GM21447 (cell line): ENCODE measurements at regions not wholly inside any gene's neighbourhood (a gene's known extent, or its start where the extent isn't known, plus 50 kb on each side); places are given as distances from the start of the nearest gene placed in this dataset.

Experiments used
- ATAC-seq: cut with Tn5 transposase; IDR thresholded peaks from one replicate; pipeline ENCODE4 v1.9.1; 2021; ENCODE audit not compliant: unreplicated experiment

DNA sequence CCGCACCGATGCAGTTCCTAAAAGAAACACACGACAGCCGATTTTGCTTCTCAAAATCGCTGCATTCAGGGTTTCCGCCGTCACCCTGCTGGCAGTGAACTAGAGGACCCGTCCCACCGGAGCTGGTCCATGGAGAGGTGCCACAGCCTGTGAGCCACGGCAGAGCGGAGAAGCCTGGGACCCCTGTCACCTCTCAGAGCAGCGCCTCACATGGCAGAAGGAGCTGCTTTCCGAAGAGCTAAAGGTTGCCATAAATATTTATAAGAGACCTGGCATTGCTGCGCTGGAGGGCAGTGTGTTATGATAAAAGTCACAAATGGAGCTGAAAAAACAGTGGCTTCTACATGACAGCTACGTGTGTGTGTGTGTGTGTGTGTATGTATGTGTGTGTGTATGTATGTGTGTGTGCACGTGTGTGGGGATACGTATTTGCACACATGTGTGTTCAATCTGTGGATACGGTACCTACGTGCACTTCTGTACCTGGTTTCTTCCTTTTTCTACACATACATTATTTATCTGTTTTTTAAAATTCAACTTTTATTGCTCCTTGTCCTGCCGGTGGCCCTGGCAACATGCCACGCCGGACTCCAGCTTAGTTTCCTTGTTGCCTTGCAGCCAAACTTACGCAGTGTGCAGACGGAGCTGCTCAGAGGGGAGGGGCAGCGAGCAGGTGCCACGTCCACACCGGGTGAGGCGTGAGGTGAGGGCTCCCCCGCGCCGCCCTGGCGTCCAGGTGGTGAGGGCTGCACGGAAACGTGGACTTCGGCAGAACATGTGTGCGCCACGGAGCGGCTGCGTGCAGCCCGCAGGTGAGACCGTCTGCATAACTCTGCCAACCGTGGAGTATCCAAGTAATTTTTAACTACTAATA, 115.2 kb upstream of the PITRM1 start:
- ATAC-seq = no peak

GRCh38 chr10:3282674-3283017, 110.1 kb upstream of the PITRM1 start:
- ATAC-seq = no peak

DNA sequence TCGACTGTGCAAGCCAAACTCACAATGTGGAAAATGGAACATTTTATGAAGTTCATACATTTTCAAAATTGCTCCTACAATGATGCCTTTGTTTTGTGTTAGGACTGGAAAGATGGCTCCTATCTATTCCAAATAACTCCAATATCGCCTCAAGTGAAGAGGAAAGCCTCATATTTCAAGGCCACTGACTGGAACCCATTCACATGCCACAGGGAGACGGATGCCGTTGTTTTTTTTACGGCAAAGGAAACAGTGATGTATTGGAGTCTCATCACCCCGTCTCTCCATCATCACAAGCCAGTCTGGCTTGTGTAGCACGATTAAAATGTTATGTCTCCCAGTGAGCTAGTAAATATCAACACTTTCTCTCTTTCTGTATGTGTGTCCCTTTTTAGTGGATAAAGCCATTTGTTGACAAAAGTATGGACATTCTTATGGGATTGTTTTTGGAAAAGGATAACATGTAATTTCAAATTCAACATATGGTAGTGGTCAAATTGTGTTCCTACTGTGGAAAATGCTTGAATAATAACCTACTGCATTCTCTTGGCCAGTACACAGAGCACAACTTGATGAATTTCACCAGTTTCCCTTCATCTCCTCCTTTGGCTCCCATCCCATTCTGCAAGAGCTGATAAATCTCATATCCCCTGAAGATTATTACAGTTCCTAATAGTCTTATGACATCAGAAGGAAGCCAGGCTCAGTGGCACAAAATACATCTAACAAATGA, 109.5 kb upstream of the PITRM1 start:
- no peak for ATAC-seq

DNA sequence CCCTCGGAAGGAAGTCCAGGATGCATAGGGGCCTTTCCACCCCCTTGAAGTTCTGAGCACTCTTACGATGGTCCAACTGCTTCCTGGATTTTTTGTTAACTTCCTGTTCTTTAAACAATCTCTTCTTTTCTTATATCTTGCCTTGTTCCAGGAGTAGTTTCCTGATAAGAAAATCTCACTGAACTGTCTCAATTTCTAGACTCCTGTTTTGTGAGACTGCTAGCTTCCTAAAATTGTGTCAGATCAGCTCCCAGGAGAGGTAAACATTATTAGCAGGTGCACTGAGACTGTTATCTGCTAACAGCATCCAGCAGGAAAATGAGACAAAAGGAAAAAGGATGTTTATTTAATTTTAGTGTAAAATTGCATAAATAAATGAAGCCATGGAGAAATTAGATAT, 106.2 kb upstream of the PITRM1 start:
- no peak for ATAC-seq

DNA sequence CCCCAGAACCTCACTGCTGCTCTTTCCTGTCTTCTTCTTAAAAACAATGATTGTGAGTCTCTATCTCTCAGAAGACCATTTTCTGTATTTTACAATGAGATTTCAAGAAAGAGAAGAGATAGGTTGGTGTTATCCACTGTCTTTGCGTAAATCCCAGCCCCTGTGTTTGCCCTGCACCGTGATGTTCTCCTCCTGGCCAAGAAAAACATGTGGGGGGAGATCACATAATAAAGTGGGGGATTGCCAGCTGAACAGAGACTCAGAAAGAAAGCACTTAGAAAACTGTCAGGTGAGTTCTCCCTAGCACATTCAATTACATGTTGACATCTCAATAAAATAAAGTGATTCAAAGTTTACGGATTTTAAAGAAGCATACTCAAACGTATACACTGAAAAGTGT, 105.0 kb upstream of the PITRM1 start:
- no peak for ATAC-seq

DNA sequence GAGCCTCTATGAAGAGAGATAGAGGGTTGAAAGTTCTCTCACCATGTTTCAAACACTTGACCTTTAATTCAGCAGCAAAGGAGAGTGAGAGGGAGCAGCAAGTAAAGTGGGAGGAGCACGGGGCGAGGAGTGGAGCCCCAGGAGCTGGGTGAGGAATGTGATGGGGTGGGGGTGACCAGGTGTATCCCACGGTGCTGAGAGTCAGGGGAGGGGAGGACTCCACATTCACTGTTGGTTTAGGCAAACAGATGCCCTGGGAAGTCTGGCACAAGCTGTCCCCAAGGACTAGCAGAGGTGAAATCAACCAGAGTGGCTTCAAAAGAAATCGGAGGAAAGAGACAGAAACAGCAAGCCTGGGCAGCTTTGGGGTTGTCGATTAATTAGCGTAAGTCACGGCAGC, 101.8 kb upstream of the PITRM1 start:
- ATAC-seq = no peak

DNA sequence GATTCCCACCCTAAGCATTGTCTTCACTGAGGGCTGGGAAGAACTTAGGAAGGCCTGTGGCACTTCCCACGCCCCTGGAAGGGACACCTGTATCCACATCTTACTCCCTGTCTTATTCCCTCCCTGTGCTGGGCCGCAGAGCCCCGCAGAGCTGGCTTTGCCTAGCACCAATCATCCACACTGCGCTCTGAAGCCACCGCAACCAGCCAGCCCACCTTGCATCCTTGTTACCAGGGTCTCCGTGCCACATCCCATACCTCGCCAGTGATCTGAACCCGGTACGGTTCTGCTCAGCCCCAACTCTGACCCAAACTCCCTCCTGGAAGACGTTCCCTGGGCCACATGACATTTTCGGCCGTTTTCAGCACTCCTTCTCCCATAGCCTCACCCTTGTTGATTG, 101.4 kb upstream of the PITRM1 start:
- no peak for ATAC-seq

GRCh38 chr10:3272300-3272699, 99.7 kb upstream of the PITRM1 start:
- no peak for ATAC-seq

GRCh38 chr10:3271354-3272115, 99.0 kb upstream of the PITRM1 start:
- no peak for ATAC-seq

DNA sequence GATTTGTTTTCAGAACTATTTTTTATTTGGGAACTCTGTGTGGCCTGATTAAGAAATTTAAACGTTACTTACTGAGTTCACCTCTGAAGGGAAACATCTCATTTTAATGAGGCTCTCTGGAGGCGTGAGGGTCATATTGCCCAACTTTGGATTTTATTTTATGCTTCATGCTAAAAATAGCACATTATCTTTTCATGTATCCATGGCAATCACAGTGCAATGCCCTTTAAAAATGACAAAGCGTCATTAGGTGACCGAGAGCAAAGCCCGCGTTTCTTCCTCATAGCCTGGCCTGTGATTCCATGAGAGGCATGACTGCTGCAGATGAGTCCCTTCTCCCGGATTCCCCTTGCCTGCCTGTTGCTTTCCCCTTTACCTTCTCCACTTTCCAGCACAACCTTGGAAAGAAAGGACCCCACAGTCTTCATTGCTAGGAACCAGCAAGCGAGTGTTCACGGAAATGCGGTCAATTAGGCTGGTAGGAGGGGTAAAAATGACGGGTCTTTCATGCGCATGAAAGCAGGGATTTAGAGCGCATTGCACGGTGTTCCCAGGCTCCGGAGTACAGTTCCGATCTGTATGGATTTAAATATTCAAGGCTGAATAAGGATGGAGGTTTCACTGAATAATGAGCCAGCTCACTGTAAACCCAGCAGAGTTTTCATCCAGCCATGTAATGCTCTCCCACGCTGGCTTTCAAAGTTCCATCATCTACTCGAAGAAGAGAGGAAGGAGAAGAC, 98.2 kb upstream of the PITRM1 start:
- no peak for ATAC-seq

- no peak for ATAC-seq
Measured at GRCh38 chr10:3268025-3268424, 95.4 kb upstream of the PITRM1 start.

DNA sequence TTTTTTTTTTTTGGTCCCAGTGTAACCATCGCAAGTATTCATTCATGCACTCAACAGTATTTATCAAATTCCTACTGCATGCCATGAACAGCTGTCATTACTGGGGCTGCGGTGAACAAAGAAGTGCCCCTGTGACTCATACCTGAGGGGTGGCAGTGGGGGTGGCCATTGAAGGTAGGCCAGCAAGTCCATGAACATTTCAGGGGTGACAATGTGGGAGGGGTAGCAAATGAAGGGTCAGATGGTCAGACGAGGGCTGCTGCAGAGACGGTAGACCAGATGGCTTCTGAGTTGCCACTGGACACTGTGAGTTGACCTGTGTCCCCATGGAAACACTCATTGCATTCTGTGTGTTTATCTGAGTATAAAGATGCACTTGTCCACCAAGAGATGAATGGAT, 92.5 kb upstream of the PITRM1 start:
- ATAC-seq = no peak

DNA sequence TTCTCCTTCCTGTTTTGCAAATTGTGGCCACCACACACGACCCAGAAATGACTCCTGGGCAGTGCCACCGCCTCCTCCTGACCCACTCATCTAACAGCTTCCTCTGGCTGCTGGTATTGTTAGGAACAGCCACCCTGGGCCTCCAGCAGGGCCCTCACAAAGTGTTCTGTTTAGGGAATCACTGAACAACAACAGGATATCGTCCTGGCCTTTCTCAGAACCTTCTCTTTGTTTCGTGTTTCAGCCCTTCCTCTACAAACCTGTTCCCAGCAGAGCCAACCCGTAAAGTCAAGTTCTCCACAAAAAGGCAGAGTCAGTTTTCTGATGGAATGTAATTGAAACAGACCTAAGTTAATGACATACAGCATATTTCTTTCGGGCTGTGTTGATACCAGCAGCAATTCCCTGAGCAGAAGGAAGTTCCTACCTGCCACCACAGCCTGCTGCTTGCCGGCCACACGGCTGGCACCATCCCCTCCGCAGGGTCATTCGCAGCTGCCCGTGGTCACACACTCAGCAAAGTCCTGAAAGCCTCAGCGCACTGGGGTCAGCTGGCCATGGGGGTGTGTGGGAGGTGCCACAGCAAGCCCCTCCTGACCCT, 91.7 kb upstream of the PITRM1 start:
- no peak for ATAC-seq

DNA sequence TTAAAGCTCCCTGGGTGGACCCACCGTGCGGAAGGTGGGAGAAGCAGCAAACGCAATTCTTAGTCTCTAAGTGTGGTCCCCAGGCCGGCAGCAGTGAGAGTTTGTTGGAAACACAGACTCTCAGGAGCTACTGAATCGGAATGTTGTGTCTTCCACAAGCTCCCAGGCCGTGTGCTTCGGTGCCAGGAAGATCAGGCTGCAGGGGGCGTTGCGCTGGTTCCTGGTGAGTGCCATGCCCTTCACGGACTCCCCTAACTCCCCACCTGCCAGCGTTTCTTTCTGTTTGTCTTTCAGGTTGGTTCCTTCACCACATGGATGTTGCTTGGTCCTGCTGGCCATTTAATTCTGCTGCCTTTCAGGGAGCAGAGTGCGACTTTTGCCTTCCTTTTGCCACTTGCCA, 91.2 kb upstream of the PITRM1 start:
- ATAC-seq = no peak

DNA sequence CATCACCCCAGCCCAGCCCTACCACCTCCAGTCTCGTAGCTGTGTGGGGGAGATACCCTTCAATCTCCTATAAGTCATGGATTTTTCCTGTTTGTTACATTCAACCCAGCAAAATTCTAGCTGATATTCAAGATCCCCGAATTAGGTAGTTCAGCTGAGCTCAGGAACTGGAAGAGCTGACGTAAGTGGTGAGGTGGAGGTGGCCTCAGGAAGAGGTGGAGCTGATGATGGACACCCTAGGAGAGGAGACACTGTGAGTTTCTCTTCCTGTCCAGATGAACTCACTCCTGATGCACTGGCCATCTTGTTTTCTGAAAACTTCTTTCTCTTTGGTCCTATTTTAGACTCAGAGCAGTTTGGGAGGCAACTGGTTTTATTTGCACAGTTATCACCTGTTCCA, 90.5 kb upstream of the PITRM1 start:
- ATAC-seq = no peak

DNA sequence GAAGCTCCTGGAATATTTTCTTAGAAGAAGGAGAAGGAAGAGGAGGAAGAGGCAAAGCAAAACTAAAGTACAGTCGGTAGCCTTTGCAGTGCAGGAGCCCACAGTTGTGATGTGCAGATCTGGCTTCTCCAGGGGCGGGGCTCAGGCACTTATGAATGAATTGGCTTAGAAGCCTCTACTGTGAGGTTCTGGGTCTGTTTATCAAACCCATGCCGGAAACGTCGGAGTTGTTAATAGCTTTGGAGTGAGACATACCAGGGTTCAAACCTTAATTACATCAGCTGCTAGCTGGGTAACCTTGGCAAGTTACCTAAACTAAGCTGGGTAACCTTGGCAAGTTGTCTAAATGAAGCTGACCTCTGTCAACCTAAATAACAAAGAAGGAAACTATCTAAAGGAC, 89.3 kb upstream of the PITRM1 start:
- no peak for ATAC-seq

- no peak for ATAC-seq
Measured at GRCh38 chr10:3260066-3260834, 87.7 kb upstream of the PITRM1 start.

- no peak for ATAC-seq
Measured at GRCh38 chr10:3259499-3259898, 86.9 kb upstream of the PITRM1 start.

GRCh38 chr10:3258394-3258793, 85.8 kb upstream of the PITRM1 start:
- no peak for ATAC-seq

- no peak for ATAC-seq
Measured at GRCh38 chr10:3255616-3256015, 83.0 kb upstream of the PITRM1 start.
